Testis (tissue), 2 donors: ENCODE measurements at regions not wholly inside any gene's neighbourhood (a gene's known extent, or its start where the extent isn't known, plus 50 kb on each side); places are given as distances from the start of the nearest gene placed in this dataset.

Source experiments
- CTCF ChIP-seq, 3 experiments: fragments of 450-650 bp in 2 of 3; fragments of 200-600 bp in 1 of 3; sonication (generic) in 1 of 3; IDR thresholded peaks; one replicate each; pipeline ENCODE4 v1.5.1; 2016 to 2019; ENCODE audit warnings: antibody characterized with exemption in 3 of 3, mild to moderate bottlenecking in 2 of 3, moderate library complexity in 1 of 3
- POLR2A ChIP-seq: fragments of 450-650 bp; IDR thresholded peaks from one replicate; pipeline ENCODE4 v1.6.1; 2017; ENCODE audit warnings: antibody characterized with exemption, mild to moderate bottlenecking, moderate library complexity

GRCh38 chr6:133169901-133170300 is 71.3 kb upstream of the EYA4 start:
- no peak for TF ChIP-seq POLR2A
- no peak for TF ChIP-seq CTCF (IDR thresholded peaks at IDR 0.05)
